ENCODE measurements at regions not wholly inside any gene's neighbourhood (a gene's known extent, or its start where the extent isn't known, plus 50 kb on each side); places are given as distances from the start of the nearest gene placed in this dataset.
A peak's percentile ranks its signal among the peaks of the same experiment; 100 is the strongest.

- DNase-seq: no peak
Measured at GRCh38 chr2:204277226-204277625, 268.0 kb upstream of the PARD3B start.

GRCh38 chr2:204278454-204278853, 266.8 kb upstream of the PARD3B start:
- DNase-seq: no peak

- DNase-seq: no peak
Measured at GRCh38 chr2:204279819-204280218, 265.5 kb upstream of the PARD3B start.

- no peak for DNase-seq
Measured at GRCh38 chr2:204280262-204280668, 265.0 kb upstream of the PARD3B start.

- DNase-seq: no peak
Measured at GRCh38 chr2:204282081-204282480, 263.2 kb upstream of the PARD3B start.

GRCh38 chr2:204282525-204282924, 262.8 kb upstream of the PARD3B start:
- DNase-seq: no peak

- no peak for DNase-seq
Measured at GRCh38 chr2:204289066-204289465, 256.2 kb upstream of the PARD3B start.

GRCh38 chr2:204292439-204292838, 252.8 kb upstream of the PARD3B start:
- DNase-seq: no peak

- no peak for DNase-seq
Measured at GRCh38 chr2:204293884-204294747, 251.2 kb upstream of the PARD3B start.

GRCh38 chr2:204298404-204298803, 246.9 kb upstream of the PARD3B start:
- no peak for DNase-seq

- no peak for DNase-seq
Measured at GRCh38 chr2:204299766-204300165, 245.5 kb upstream of the PARD3B start.

- DNase-seq: no peak
Measured at GRCh38 chr2:204306667-204307066, 238.6 kb upstream of the PARD3B start.

- DNase-seq: no peak
Measured at GRCh38 chr2:204312105-204312504, 233.2 kb upstream of the PARD3B start.

- DNase-seq: no peak
Measured at GRCh38 chr2:204313256-204313655, 232.0 kb upstream of the PARD3B start.

- DNase-seq: no peak
Measured at GRCh38 chr2:204315236-204315662, 230.0 kb upstream of the PARD3B start.

GRCh38 chr2:204317640-204318039, 227.6 kb upstream of the PARD3B start:
- DNase-seq: no peak

- DNase-seq: no peak
Measured at GRCh38 chr2:204321027-204321800, 224.1 kb upstream of the PARD3B start.

GRCh38 chr2:204321910-204322751, 223.1 kb upstream of the PARD3B start:
- DNase-seq: no peak

- DNase-seq: peak in 4 of 5 donors; percentile 28 to 63 (median 41)
Measured at GRCh38 chr2:204325468-204325867, 219.8 kb upstream of the PARD3B start.

- no peak for DNase-seq
Measured at GRCh38 chr2:204328373-204328772, 216.9 kb upstream of the PARD3B start.

- DNase-seq: no peak
Measured at GRCh38 chr2:204329016-204329415, 216.3 kb upstream of the PARD3B start.

- no peak for DNase-seq
Measured at GRCh38 chr2:204329532-204329931, 215.7 kb upstream of the PARD3B start.

GRCh38 chr2:204331180-204331579, 214.1 kb upstream of the PARD3B start:
- no peak for DNase-seq
